ENCODE measurements at regions not wholly inside any gene's neighbourhood (a gene's known extent, or its start where the extent isn't known, plus 50 kb on each side); places are given as distances from the start of the nearest gene placed in this dataset.

GRCh38 chr5:71862087-71862486 is 143.0 kb downstream of the CARTPT start:
- H3K27ac ChIP-seq: no peak overlapping the region
- DNase-seq (ENCODE audit: low read depth, low spot score): no peak

- no peak overlapping the region for H3K27ac ChIP-seq
- no peak for DNase-seq (ENCODE audit: low read depth, low spot score)
These were observed 143.5 kb downstream of the CARTPT start for GRCh38 chr5:71862507-71863060.

GRCh38 chr5:71864730-71865601 is 145.9 kb downstream of the CARTPT start:
- peak; percentile 33 for DNase-seq (ENCODE audit: low read depth, low spot score)
- no peak overlapping the region for H3K27ac ChIP-seq

- no peak for DNase-seq (ENCODE audit: low read depth, low spot score)
These were observed 146.7 kb downstream of the CARTPT start for GRCh38 chr5:71865665-71866320.

GRCh38 chr5:71872311-71872864 is 153.3 kb downstream of the CARTPT start:
- no peak overlapping the region for H3K27ac ChIP-seq
- DNase-seq (ENCODE audit: low read depth, low spot score): no peak

More at GRCh38 chr5:71865665-71866320, 146.7 kb downstream of the CARTPT start:
- H3K27ac ChIP-seq: no peak overlapping the region

GRCh38 chr5:71873191-71873591 is 154.1 kb downstream of the CARTPT start:
- DNase-seq (ENCODE audit: low read depth, low spot score): no peak
- no peak overlapping the region for H3K27ac ChIP-seq

- H3K27ac ChIP-seq: no peak overlapping the region
- no peak for DNase-seq (ENCODE audit: low read depth, low spot score)
These were observed 155.4 kb downstream of the CARTPT start for GRCh38 chr5:71874521-71874920.

- DNase-seq (ENCODE audit: low read depth, low spot score): no peak
- H3K27ac ChIP-seq: no peak overlapping the region
These were observed 158.4 kb downstream of the CARTPT start for GRCh38 chr5:71877511-71877910.

GRCh38 chr5:71880536-71880935 is 161.5 kb downstream of the CARTPT start:
- DNase-seq (ENCODE audit: low read depth, low spot score): no peak
- no peak overlapping the region for H3K27ac ChIP-seq

- DNase-seq (ENCODE audit: low read depth, low spot score): peak; percentile 50
These were observed 164.0 kb downstream of the CARTPT start for GRCh38 chr5:71882826-71883741.

GRCh38 chr5:71883742-71884103 is 164.6 kb downstream of the CARTPT start:
- H3K27ac ChIP-seq: no peak overlapping the region
- no peak for DNase-seq (ENCODE audit: low read depth, low spot score)

More at GRCh38 chr5:71882826-71883741, 164.0 kb downstream of the CARTPT start:
- no peak overlapping the region for H3K27ac ChIP-seq

GRCh38 chr5:71884926-71885325 is 165.9 kb downstream of the CARTPT start:
- H3K27ac ChIP-seq: no peak overlapping the region
- DNase-seq (ENCODE audit: low read depth, low spot score): no peak

GRCh38 chr5:71886406-71886805 is 167.3 kb downstream of the CARTPT start:
- DNase-seq (ENCODE audit: low read depth, low spot score): no peak
- H3K27ac ChIP-seq: no peak overlapping the region

- DNase-seq (ENCODE audit: low read depth, low spot score): peak; percentile 60
- no peak overlapping the region for H3K27ac ChIP-seq
These were observed 168.6 kb downstream of the CARTPT start for GRCh38 chr5:71887680-71888079.

GRCh38 chr5:71891406-71891805 is 172.3 kb downstream of the CARTPT start:
- H3K27ac ChIP-seq: peak overlapping the region; percentile 15
- no peak for DNase-seq (ENCODE audit: low read depth, low spot score)

GRCh38 chr5:71891856-71892255 is 172.8 kb downstream of the CARTPT start:
- H3K27ac ChIP-seq: peak overlapping the region; percentile 15
- no peak for DNase-seq (ENCODE audit: low read depth, low spot score)

GRCh38 chr5:71892641-71893365 is 173.7 kb downstream of the CARTPT start:
- no peak overlapping the region for H3K27ac ChIP-seq
- no peak for DNase-seq (ENCODE audit: low read depth, low spot score)

GRCh38 chr5:71893451-71893850 is 174.4 kb downstream of the CARTPT start:
- H3K27ac ChIP-seq: no peak overlapping the region
- no peak for DNase-seq (ENCODE audit: low read depth, low spot score)

GRCh38 chr5:71894091-71894490 is 175.0 kb downstream of the CARTPT start:
- no peak for DNase-seq (ENCODE audit: low read depth, low spot score)
- no peak overlapping the region for H3K27ac ChIP-seq
